GM12878 (cell line): ENCODE measurements at regions not wholly inside any gene's neighbourhood (a gene's known extent, or its start where the extent isn't known, plus 50 kb on each side); places are given as distances from the start of the nearest gene placed in this dataset.

Experiments
- ATAC-seq: fragments of 200-7000 bp; cut with Tn5 transposase; 3 replicates; pipeline ENCODE4 v1.9.1; 2020; ENCODE audit warnings: mild to moderate bottlenecking, moderate library complexity
- BruUV-seq: library from RNA; stranded (reverse); fragments of 400-500 nt; replicated peaks from 2 replicates; lab custom pipeline; 2021; lab: Mats Ljungman, UMichigan
- CTCF ChIA-PET: fragments of 300-600 bp; sonication (Branson Sonifier 250); formaldehyde crosslinking; extraction: SDS; loops from one replicate; lab custom pipeline; 2021; ENCODE audit warnings: inconsistent platforms; lab: Yijun Ruan, JAX
- POLR2A ChIA-PET: fragments of 350-600 bp; formaldehyde crosslinking; extraction: SDS; loops from one replicate; lab custom pipeline; 2021; ENCODE audit warnings: inconsistent platforms; lab: Charles Lee
- RAD21 ChIA-PET: fragments of 300-600 bp; sonication (Branson Sonifier 250); formaldehyde crosslinking; loops from one replicate; lab custom pipeline; 2023; ENCODE audit warnings: antibody characterized with exemption; ENCODE audit not compliant: unreplicated experiment; lab: Charles Lee
- SMC1A ChIA-PET: fragments of 300-600 bp; sonication (Branson Sonifier 250); formaldehyde crosslinking; loops from one replicate; lab custom pipeline; 2023; ENCODE audit not compliant: unreplicated experiment, uncharacterized antibody; lab: Charles Lee
- DNase-seq: peaks from one replicate; pipeline ENCODE4 v3.0.0-alpha.2; 2011; ENCODE audit warnings: low read depth, low spot score
- FAIRE-seq: peaks from 3 replicates; lab custom pipeline; 2011; peaks lifted over from hg19 to GRCh38; lab: Jason Lieb, UNC
- H2AFZ ChIP-seq: 2 replicates; pipeline ENCODE4 v1.6.0; 2011; ENCODE audit warnings: low read depth, low read length, control low read depth; ENCODE audit not compliant: control insufficient read depth
- H3K27ac ChIP-seq: 2 replicates; pipeline ENCODE4 v1.5.1; 2011; ENCODE audit warnings: control low read depth; ENCODE audit not compliant: control insufficient read depth, insufficient read depth
- H3K27me3 ChIP-seq, 2 experiments: replicated peaks in 1 of 2; 2 replicates each; pipeline versions ENCODE4 v1.6.0 to v1.6.1; 2011; ENCODE audit warnings: low read length in 1 of 2; ENCODE audit not compliant: control insufficient read depth in 2 of 2, insufficient read depth in 2 of 2
- H3K36me3 ChIP-seq, 2 experiments: 2 replicates each; pipeline ENCODE4 v1.5.1; 2011; ENCODE audit warnings: low read length in 1 of 2; ENCODE audit not compliant: control insufficient read depth in 2 of 2, insufficient read depth in 2 of 2
- H3K4me1 ChIP-seq: 2 replicates; pipeline ENCODE4 v1.6.1; 2011; ENCODE audit warnings: mild to moderate bottlenecking, low read length, moderate library complexity, mixed read lengths; ENCODE audit not compliant: control insufficient read depth, insufficient read depth
- H3K4me2 ChIP-seq: 2 replicates; pipeline ENCODE4 v1.6.0; 2011; ENCODE audit warnings: control low read depth; ENCODE audit not compliant: control insufficient read depth, insufficient read depth
- H3K4me3 ChIP-seq: fragments of 200-600 bp; sonication (generic); 2 replicates; pipeline ENCODE4 v1.5.1; 2016
- H3K79me2 ChIP-seq: 2 replicates; pipeline ENCODE4 v1.6.0; 2011; ENCODE audit warnings: low read length; ENCODE audit not compliant: control insufficient read depth, insufficient read depth
- H3K9ac ChIP-seq: 2 replicates; pipeline ENCODE4 v1.8.0; 2011; ENCODE audit warnings: low read length, control low read depth, mixed read lengths; ENCODE audit not compliant: control insufficient read depth, insufficient read depth
- H3K9me3 ChIP-seq: replicated peaks from 3 replicates; pipeline ENCODE4 v1.5.1; 2011; ENCODE audit warnings: mild to moderate bottlenecking, low read length; ENCODE audit not compliant: control insufficient read depth, insufficient read depth
- H4K20me1 ChIP-seq: 2 replicates; pipeline ENCODE4 v1.6.0; 2011; ENCODE audit not compliant: control insufficient read depth, insufficient read depth
- CBFB ChIP-seq: IDR thresholded peaks from 2 replicates; pipeline ENCODE4 v1.6.1; 2016; ENCODE audit warnings: antibody characterized with exemption, low read depth
- E4F1 ChIP-seq: fragments of 450-650 bp; IDR thresholded peaks from 2 replicates; pipeline ENCODE4 v1.6.1; 2018; ENCODE audit warnings: borderline replicate concordance, mild to moderate bottlenecking; ENCODE audit not compliant: partially characterized antibody
- FOXM1 ChIP-seq: IDR thresholded peaks from 2 replicates; pipeline ENCODE4 v1.6.1; 2012; ENCODE audit warnings: low read depth, mild to moderate bottlenecking, inconsistent platforms, low read length, moderate library complexity
- GATAD2B ChIP-seq: fragments of 450-650 bp; conservative IDR thresholded peaks from 2 replicates; pipeline ENCODE4 v1.6.1; 2017; ENCODE audit warnings: low read depth, mild to moderate bottlenecking, moderate library complexity
- PAX5 ChIP-seq: IDR thresholded peaks from 2 replicates; pipeline ENCODE4 v1.6.1; 2011; ENCODE audit warnings: low read depth, low read length, borderline replicate concordance
- PRDM15 ChIP-seq: fragments of 450-650 bp; formaldehyde crosslinking; IDR thresholded peaks from 2 replicates; pipeline ENCODE4 v1.4.0; 2020; ENCODE audit warnings: mild to moderate bottlenecking, moderate library complexity
- SIN3A ChIP-seq: IDR thresholded peaks from 2 replicates; pipeline ENCODE4 v1.6.1; 2012; ENCODE audit warnings: low read depth, low read length, improper control_type of control experiment
- TARDBP ChIP-seq: IDR thresholded peaks from 2 replicates; pipeline ENCODE4 v1.6.1; 2016; ENCODE audit warnings: borderline replicate concordance
- TCF12 ChIP-seq: IDR thresholded peaks from 2 replicates; pipeline ENCODE4 v1.6.1; 2011; ENCODE audit warnings: low read depth, mild to moderate bottlenecking, low read length
- USF1 ChIP-seq: IDR thresholded peaks from 2 replicates; pipeline ENCODE4 v1.6.1; 2011; ENCODE audit warnings: borderline replicate concordance, low read depth, mild to moderate bottlenecking, moderate library complexity, mixed read lengths, low read length; ENCODE audit not compliant: insufficient read depth; ENCODE audit errors: extremely low read length
- ZNF384 ChIP-seq: IDR thresholded peaks from 2 replicates; pipeline ENCODE4 v1.6.1; 2012; ENCODE audit warnings: low read depth, mild to moderate bottlenecking, low read length, improper control_type of control experiment, borderline replicate concordance
- WGBS: methylation state at CpG from one replicate; pipeline ENCODE4 v1.1.6; 2016; ENCODE audit warnings: low lambda C conversion rate; ENCODE audit not compliant: insufficient replicate concordance, insufficient coverage; ENCODE audit errors: missing lambda C conversion rate; 5-methylcytosine and 5-hydroxymethylcytosine counted together
- in situ Hi-C: fragments of 300-500 bp; cut with MboI; formaldehyde crosslinking; loops from 9 replicates; pipeline ENCODE4 v1.14.3; 2018; ENCODE audit warnings: mixed read lengths
- intact Hi-C: fragments of 100-400 bp; cut with micrococcal nuclease; formaldehyde crosslinking; loops from one replicate; pipeline ENCODE4 v1.14.2; 2022; ENCODE audit not compliant: unreplicated experiment

DNA sequence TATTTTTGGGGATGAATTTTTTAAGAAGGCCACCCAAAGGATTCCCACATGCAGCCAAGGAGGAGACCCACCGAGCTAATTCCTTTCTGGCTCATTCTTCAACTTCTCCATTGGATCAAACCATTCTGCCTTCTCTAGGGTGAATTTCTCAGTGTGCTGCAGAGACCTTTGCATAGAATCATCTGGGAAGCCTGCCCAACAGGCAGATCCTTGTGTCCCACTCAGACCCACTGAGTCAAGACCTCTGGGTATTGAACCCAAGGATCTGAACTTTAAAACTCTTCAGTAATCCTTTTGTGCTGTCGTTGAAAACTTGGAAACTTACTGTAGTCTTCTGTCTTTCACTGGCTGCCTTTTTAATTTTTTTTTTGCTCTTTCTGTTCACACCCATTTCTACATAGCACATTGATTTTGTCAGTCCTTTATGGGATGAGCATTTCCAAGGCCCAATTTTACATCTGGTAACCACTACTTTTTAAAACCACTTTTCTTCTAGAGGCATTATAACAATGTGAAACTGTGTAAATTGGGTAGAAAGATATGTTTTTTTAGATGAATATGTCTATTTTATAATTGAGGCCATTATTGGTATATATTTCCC is 120.2 kb downstream of the TSN start:
- Histone ChIP-seq H3K4me3 (no peak overlapping the region), H3K9me3 (no peaks in the 10 kb centered on the region), H3K9ac (no peak overlapping the region), H3K4me1 (no peaks in the 10 kb centered on the region), H3K36me3 (no peaks in the 10 kb centered on the region), H2AFZ (no peak overlapping the region), H4K20me1 (no peaks in the 10 kb centered on the region), H3K4me2 (no peak overlapping the region), H3K27ac (no peak overlapping the region), H3K27me3 (no peaks in the 10 kb centered on the region), H3K79me2 (no peaks in the 10 kb centered on the region)
- 21% methylated on average over 2 of the region's 2 CpGs for WGBS
- SMC1A ChIA-PET: no interaction called here
- in situ Hi-C loops (no loop called here), intact Hi-C loops (no loop called here)
- DNase-seq: no peak
- no peak for FAIRE-seq
- BruUV-seq: no TSS peak
- TF ChIP-seq ZNF384 (no peak), TARDBP (no peak), CBFB (no peak), FOXM1 (no peak), PRDM15 (CRISPR knock-in tag) (no peak), SIN3A (no peak), E4F1 (no peak), TCF12 (no peak), PAX5 (no peak), USF1 (no peak), GATAD2B (no peak)
- RAD21 ChIA-PET: no interaction called here
- ATAC-seq: no peak
- CTCF ChIA-PET: no interaction called here
- POLR2A ChIA-PET: no interaction called here
